ENCODE measurements at regions not wholly inside any gene's neighbourhood (a gene's known extent, or its start where the extent isn't known, plus 50 kb on each side); places are given as distances from the start of the nearest gene placed in this dataset.
"Not testable (repeated sequence)": the region's sequence is repeated elsewhere in the genome, so short reads cannot be mapped to it uniquely, and the experiment has no call there.

DNA sequence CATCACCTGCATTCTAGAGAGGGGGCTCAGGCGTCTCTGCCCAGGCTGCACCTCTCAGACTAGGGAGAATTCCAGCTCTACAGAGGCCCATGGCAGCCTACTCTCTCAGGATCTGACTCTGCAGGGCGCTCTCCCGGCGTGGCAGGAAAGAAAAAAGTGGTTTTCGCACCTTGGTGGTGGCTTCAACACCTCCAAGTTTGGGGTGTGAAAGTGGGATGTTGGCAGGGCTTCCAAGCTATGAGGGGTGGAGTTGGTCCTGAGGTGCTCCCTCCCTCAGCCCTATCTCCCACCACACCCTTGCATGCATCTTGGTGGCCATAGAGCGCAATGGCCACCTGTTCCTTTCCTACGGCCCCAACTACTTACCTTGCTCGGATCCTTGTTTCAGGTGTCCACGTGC is 166.5 kb downstream of the VSIG4 start:
- DNase-seq = no peak
- no peaks in the 10 kb centered on the region for H3K27me3 ChIP-seq (ENCODE audit: control insufficient read depth in 3 of 3, insufficient read depth in 3 of 3, low read length in 2 of 3)
- H3K9ac ChIP-seq (ENCODE audit: insufficient read depth in 1 of 2, low read length in 2 of 2) = no peak overlapping the region
- no peaks in the 10 kb centered on the region for H3K9me3 ChIP-seq (ENCODE audit: control insufficient read depth in 4 of 4, insufficient read depth in 3 of 4, low read length in 3 of 4)
- H3K4me3 ChIP-seq = no peak overlapping the region
- no peak overlapping the region for H3K27ac ChIP-seq (ENCODE audit: low read depth in 1 of 2, low read length in 1 of 2)
- ATAC-seq (ENCODE audit: insufficient read depth, low FRiP score) = no peak
- no peaks in the 10 kb centered on the region for H3K4me1 ChIP-seq (ENCODE audit: control insufficient read depth in 5 of 5, insufficient read depth in 5 of 5, low read length in 5 of 5)
- H3K36me3 ChIP-seq (ENCODE audit: control insufficient read depth in 4 of 4, insufficient read depth in 4 of 4, low read length in 4 of 4) = no peaks in the 10 kb centered on the region
- WGBS, 2 donors = 88 to 100% methylated on average over 6 to 9 of the region's 9 CpGs
- no peak for TF ChIP-seq CTCF (IDR thresholded peaks at IDR 0.05; ENCODE audit: control extremely low read depth, extremely low read depth)

DNA sequence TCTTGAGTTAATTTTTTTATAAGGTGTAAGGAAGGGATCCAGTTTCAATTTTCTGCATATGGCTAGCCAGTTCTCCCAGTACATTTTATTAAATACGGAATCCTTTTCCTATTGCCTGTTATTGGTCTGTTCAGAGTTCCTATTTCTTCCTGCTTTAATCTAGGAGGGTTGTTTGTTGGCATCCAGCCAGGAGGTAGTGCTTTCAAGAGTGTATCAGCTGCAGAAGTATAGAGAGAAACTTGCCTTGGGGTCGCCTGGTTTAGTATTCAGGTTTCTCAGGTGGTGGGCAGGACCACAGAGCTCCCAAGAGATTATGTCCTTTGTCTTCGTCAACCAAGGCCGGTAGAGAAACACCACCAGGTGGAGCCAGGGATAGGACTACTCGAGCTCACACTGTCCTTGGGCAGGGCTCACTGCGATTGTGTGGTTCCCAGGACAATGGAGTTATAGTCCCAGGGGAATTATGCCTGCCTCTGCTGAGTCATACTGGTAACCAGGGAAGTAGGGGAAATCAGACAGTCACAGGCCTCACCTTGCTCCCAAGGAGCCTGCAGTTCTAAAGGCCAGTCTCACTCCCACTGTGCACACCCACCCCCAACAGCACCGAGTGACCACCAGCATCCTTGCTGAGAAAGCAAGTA is 168.1 kb downstream of the VSIG4 start:
- Histone ChIP-seq H3K36me3 (ENCODE audit: control insufficient read depth in 4 of 4, insufficient read depth in 4 of 4, low read length in 4 of 4) (no peaks in the 10 kb centered on the region), H3K4me3 (no peak overlapping the region), H3K27ac (ENCODE audit: low read depth in 1 of 2, low read length in 1 of 2) (no peak overlapping the region), H3K27me3 (ENCODE audit: control insufficient read depth in 3 of 3, insufficient read depth in 3 of 3, low read length in 2 of 3) (no peaks in the 10 kb centered on the region), H3K9ac (ENCODE audit: insufficient read depth in 1 of 2, low read length in 2 of 2) (no peak overlapping the region), H3K4me1 (ENCODE audit: control insufficient read depth in 5 of 5, insufficient read depth in 5 of 5, low read length in 5 of 5) (no peaks in the 10 kb centered on the region), H3K9me3 (ENCODE audit: control insufficient read depth in 4 of 4, insufficient read depth in 3 of 4, low read length in 3 of 4) (no peaks in the 10 kb centered on the region)
- DNase-seq = peak in 2 of 3 donors; percentile 1 to 4
- TF ChIP-seq CTCF (IDR thresholded peaks at IDR 0.05; ENCODE audit: control extremely low read depth, extremely low read depth) = no peak
- WGBS, 2 donors = 62 to 74% methylated on average over 6 to 7 of the region's 7 CpGs
- no peak for ATAC-seq (ENCODE audit: insufficient read depth, low FRiP score)

- not testable (repeated sequence) for H3K36me3 ChIP-seq (ENCODE audit: control insufficient read depth in 4 of 4, insufficient read depth in 4 of 4, low read length in 4 of 4); H3K4me1 ChIP-seq (ENCODE audit: control insufficient read depth in 5 of 5, insufficient read depth in 5 of 5, low read length in 5 of 5); H3K27me3 ChIP-seq (ENCODE audit: control insufficient read depth in 3 of 3, insufficient read depth in 3 of 3, low read length in 2 of 3); H3K9ac ChIP-seq (ENCODE audit: insufficient read depth in 1 of 2, low read length in 2 of 2); H3K4me3 ChIP-seq; H3K27ac ChIP-seq (ENCODE audit: low read depth in 1 of 2, low read length in 1 of 2); ATAC-seq (ENCODE audit: insufficient read depth, low FRiP score); H3K9me3 ChIP-seq (ENCODE audit: control insufficient read depth in 4 of 4, insufficient read depth in 3 of 4, low read length in 3 of 4); DNase-seq
- WGBS, 2 donors = 83 to 98% methylated on average over 3 of the region's 3 CpGs
Observed at GRCh38 chrX:65870544-65870943, 169.3 kb downstream of the VSIG4 start.

DNA sequence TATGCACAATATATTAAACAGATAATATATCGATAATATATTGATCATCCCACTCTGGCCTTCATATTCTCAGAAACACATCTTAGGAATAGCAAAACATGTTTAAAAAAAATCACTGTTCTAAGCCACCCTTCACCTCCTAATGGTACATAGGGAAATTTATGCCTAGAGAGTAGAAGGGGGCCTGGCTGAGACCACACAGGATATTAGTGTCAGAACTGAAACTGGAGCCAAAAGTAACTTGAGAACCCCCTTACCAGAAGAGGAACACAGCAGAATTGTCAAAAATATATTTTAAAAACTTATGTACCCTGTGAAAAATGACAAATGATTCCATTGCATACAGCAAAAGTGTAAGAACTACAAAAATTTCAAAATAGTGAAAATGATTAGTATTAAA is 173.1 kb downstream of the VSIG4 start:
- TF ChIP-seq CTCF (IDR thresholded peaks at IDR 0.05; ENCODE audit: control extremely low read depth, extremely low read depth) = no peak
- DNase-seq (peak in 1 of 3 donors; percentile 7), ATAC-seq (ENCODE audit: insufficient read depth, low FRiP score) (no peak)
- H3K36me3 ChIP-seq (ENCODE audit: control insufficient read depth in 4 of 4, insufficient read depth in 4 of 4, low read length in 4 of 4) = no peaks in the 10 kb centered on the region
- peaks cover 0 to 2% (median 0%) of the 10 kb centered on the region in 4 donors for H3K9me3 ChIP-seq (ENCODE audit: control insufficient read depth in 4 of 4, insufficient read depth in 3 of 4, low read length in 3 of 4)
- no peaks in the 10 kb centered on the region for H3K4me1 ChIP-seq (ENCODE audit: control insufficient read depth in 5 of 5, insufficient read depth in 5 of 5, low read length in 5 of 5)
- no peak overlapping the region for H3K4me3 ChIP-seq
- H3K9ac ChIP-seq (ENCODE audit: insufficient read depth in 1 of 2, low read length in 2 of 2) = no peak overlapping the region
- no peak overlapping the region for H3K27ac ChIP-seq (ENCODE audit: low read depth in 1 of 2, low read length in 1 of 2)
- WGBS, 2 donors = 71 to 86% methylated on average over 1 of the region's 1 CpG
- no peaks in the 10 kb centered on the region for H3K27me3 ChIP-seq (ENCODE audit: control insufficient read depth in 3 of 3, insufficient read depth in 3 of 3, low read length in 2 of 3)

All from lung (tissue), 11 donors.